Esophagus mucosa (tissue), 1 donor: ENCODE measurements at regions not wholly inside any gene's neighbourhood (a gene's known extent, or its start where the extent isn't known, plus 50 kb on each side); places are given as distances from the start of the nearest gene placed in this dataset.
"Not testable (repeated sequence)": the region's sequence is repeated elsewhere in the genome, so short reads cannot be mapped to it uniquely, and the experiment has no call there.

Experiments
- ATAC-seq: fragments of 200-7000 bp; cut with Tn5 transposase; one replicate; pipeline ENCODE4 v1.9.1; 2020
- donor health status: DM: yes; HTN: yes; CAD: no.

DNA sequence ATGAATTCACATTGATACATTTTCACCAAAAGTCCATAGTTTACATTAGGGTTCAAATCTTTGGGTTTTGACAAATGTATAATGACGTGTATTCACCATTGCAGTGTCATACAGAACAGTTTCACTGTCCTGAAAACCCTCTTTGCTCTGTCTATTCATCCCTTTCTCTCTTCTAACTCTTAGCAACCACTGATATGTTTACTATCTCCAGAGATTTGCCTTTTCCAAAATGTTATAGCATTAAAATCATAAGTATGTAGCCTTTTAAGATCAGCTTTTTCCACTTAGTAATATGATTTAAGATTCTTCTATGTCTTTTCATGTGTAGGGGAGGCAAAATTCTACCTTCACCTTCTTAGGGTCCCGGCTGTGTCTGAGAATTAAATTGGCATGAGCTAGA, 203.8 kb downstream of the TPRG1 start:
- no peak for ATAC-seq

DNA sequence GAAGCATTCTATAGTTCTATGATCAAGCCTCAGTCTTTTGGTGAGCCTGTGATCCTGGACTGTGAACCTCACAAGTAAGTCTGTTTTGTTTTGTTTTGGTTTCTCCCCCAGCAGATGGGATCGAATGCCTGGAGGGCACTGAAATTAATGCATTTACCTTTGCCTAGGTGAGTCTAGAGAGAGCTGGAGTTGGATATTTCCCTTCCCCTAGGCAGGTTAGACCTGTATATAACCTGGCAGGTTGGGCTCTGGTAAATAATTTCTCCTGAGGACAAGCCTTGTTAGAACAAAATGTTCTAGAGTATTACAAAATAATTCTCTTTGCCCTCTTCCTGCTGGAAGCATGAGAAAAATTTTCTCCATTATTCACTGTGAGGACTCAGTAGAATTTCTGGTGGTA, 211.9 kb downstream of the TPRG1 start:
- peak; percentile 82 for ATAC-seq

DNA sequence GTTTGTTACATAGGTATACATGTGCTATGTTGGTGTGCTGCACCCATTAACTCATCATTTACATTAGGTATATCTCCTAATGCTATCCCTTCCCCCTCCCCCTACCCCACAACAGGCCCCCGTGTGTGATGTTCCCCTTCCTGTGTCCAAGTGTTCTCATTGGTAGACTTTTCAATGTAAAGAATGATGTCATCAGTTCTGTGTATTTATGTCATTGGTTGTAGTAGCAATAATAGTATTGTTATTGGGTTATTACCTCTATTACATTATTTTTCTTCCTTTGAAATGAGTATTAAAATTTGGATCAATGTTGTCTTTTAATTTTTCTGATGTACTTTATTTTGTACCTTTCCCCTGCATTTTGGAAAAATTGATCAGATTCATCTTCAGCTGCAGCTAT, 214.1 kb downstream of the TPRG1 start:
- ATAC-seq: not testable (repeated sequence)

DNA sequence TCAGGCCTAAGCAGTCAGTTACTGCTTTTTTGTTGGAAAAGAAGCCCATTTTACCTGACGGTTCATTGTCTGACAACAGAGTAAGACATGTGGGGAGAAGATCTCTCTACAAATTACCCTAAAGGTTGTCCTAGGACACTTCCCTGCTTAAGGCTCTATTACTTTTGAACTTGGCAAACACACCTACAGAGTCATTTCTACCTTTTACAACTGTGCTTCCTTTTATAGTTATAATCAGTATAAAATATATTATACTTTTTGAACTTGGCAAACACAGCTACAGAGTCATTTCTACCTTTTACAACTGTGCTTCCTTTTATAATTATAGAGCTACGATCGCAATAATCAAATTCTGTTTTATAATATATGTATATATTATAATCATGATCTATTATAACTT, 215.0 kb downstream of the TPRG1 start:
- no peak for ATAC-seq

DNA sequence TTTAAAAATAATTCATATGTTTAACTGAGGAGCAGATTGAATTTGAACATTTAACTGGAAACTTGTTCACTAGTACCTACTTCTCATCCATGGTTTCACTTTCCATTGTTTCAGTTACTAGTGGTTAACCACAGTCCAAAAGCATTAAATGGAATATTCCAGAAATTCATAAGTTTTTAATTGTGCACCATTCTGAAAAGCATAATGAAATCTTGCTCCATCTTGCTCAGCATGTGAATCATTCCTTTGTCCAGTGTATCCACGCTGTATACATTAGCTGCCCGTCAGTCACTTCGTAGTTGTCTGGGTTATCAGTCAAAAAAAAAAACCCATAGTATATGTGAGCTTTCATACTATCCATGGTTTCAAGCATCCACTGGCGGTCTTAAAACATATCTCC, 217.6 kb downstream of the TPRG1 start:
- no peak for ATAC-seq

DNA sequence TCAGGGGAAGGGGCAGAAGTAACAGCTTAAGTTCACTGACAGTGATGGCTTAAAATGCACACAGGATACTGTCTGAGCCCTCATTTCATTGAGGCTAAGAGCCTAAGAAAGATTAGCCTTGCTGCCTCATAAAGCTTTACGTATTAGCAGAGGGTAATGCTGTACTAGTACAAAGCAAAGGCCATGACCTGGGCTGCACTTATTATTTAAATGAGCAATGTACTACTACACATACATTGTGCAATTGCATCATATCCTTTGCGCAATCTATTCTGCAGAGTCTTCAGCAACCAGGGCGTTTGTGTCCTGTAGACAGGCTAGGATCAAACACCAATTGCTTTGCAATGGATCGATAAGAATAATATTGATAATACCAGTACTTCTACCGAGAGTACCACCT, 221.8 kb downstream of the TPRG1 start:
- ATAC-seq: peak; percentile 98

DNA sequence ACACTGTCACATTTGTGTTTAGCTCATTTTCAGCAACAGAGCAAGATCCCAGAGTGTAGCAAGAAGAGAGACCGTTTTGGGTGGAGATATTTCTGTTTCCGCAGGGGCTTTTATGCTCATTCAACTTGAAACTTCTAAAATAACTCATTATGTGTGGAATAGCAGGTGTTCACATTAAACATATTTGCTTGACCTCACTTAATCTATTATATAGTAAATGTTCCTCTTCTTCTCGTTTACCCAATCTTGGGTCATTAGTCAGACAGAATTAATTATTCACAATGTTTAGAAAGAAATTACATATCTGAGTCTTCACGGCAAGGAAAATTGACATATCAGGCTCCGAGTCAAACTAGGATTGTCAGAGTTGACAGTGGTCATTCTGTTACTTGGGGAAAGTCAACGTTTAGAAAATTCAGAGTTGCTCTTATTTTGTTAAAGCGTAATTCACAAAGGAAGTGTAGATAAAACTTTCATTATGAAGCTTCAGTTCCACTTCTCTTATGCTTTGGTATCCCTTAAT, 222.9 kb downstream of the TPRG1 start:
- ATAC-seq: no peak

DNA sequence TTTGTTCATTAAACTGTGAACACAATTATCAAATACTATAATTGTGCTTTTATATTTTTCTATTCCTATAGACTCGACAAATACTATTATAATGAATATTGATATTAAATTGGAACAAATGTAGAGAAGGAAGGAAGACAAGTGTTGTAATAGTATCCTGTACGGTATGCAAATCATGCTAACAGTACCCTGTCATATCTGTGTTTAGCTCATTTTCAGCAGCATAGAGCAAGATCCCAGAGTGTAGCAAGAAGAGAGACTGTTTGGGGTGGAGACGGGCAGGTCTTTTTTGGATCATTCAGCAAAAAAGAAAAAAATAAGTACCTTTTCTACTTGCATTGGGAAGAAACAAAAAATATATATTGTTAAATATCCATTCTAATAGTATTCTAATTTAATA, 224.1 kb downstream of the TPRG1 start:
- no peak for ATAC-seq

DNA sequence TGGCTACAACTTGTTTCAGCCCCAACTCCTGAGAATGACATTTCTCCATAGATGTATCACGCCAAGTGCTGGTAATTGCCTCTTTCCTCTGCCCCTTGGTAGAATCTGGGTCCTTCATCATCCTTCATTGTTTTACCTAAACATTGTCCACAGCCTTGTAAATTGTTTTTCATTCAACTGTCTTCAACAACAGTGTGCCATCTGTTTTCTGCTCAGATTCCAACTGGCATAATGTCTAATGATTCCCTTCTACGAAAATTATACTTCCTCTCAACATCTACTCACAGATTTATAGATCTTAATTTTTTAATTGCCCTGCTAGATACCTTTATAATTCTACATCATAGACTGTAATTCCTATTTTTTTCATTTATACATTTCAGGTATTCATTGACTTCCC, 226.9 kb downstream of the TPRG1 start:
- ATAC-seq: no peak

DNA sequence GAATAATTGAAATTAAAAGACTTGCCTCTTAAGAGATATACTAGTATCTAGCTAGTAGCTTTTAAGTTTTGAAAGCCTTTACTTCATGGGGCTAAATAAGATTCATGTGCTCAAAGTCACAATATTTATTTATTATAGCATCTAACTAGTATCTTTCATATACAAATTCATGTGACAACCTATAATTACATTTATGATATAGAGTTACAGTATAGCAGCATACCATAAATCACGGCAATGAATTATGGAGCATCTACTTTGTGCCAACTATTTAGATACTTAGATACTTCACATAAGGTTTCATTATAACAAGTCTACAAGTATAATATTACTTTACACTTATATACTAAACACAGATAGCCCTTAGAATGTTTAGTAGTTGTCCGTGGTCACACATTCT, 229.4 kb downstream of the TPRG1 start:
- ATAC-seq: no peak

DNA sequence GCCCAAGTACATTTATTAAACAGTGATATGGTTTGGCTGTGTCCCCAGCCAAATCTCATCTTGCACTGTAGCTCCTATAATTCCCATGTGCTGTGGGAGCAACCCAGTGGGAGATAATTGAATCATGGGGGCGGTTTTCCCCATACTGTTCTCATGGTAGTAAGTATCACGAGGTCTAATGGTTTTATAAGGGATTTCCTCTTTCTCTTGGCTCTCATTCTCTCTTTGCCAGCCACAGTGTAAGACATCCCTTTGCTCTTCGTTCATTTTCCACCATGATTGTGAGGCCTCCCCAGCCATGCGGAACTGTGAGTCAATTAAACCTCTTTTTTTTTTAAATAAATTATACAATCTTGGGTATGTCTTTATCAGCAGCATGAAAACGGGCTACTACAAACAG, 228.0 kb upstream of the TP63 start:
- ATAC-seq: no peak

DNA sequence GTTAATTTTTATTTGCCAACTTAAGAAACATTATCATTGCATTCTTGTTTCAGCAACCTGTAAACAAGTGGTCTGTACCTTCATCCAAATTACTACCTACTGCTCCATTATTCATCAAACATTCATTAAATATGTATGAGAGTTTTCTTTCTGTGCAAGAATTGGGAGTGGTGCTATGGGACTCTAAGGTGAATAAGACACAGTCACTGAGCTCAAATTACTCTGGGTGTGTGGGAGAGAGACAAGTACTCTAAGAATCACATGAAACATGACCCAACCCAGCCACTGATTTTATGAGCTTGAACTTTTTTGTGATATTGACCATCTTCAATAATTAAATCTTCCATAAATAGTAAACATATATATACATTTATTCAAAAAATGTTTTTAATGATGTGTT, 227.2 kb upstream of the TP63 start:
- ATAC-seq: peak; percentile 46

DNA sequence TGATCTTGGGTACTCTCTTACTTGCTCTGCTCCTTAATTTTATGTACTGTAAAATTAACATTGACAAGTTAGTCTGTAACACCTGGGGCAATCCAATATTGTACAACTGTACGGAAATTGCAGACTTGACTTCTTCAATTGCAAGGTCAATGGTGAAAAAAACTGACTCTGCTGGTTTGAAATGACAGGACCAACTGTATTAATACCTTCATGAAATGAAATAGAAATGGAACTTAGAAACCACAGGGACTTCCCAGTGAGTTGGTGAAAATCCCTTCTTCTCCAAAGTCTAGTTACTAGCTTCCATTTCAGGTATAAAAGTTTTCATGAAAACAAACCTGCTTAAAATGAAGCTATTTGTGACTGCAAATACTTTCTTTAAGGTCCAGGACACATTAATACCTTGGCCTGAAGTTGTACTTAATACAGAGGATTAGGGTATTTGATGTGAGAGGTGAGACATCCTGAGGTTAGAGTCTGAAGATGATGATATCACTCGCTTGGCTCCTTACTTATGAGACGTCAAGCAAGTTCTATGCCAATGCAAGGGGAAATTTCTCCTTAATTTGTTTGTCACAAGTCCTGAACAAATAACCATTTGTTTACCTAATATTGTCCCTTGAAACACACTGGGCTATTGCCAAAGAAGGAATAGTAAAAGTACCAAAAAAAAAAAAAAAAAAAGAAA, 226.2 kb upstream of the TP63 start:
- ATAC-seq: peak; percentile 56

DNA sequence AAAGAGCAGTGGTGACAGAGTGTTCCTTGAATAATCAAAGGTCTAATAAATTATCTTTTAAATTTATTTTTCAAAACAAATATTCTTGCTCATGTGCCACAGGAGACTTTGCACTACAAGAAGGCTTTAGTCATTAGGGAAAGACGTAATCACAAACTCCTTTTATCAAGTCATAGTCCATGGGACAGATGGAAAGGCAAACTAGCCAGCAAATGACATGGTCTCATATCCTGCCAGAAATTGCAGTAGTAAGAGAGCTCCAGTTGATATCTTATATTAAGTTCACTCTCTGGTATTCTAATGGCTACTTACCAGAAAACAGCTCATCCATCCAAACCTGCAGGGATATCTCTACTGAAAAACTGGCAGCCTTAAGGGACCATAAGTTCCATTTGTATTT, 225.0 kb upstream of the TP63 start:
- ATAC-seq: no peak

DNA sequence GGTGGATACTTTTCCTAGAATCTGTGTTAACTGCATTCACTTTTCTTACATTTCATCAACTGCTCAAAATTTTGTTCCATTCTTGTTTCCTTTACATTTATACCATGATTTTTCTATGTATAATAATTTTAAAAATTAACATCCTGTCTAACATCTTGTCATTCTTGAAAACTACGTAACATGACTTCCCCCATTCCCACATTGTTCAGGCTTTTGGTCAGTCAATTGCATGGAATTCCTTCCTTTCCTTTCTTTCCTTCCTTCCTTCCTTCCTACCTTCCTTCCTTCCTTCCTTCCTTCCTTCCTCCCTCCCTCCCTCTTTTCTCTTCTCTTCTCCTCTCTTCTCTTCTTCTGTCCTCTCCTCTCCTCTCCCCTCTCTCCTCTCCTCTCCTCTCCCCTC, 220.7 kb upstream of the TP63 start:
- no peak for ATAC-seq

DNA sequence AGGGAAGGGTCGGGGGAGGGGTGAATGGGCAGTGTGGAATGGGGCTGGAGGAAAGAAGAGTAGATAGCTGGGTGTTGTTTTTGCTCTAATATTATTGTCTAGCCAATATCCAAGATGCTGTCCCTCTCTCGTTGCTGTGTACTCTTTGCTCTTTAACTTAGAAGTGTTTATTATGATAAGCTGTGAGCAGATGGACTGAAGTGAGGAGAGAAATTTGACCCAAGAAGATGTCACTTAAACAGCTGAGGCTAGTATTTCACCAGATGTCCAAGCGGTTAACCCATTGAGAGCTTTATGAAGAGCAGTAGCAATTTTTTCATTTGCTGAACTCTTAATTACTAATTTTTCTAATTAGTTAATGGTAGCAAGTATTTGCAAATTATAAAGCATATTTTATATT, 212.2 kb upstream of the TP63 start:
- ATAC-seq: no peak

DNA sequence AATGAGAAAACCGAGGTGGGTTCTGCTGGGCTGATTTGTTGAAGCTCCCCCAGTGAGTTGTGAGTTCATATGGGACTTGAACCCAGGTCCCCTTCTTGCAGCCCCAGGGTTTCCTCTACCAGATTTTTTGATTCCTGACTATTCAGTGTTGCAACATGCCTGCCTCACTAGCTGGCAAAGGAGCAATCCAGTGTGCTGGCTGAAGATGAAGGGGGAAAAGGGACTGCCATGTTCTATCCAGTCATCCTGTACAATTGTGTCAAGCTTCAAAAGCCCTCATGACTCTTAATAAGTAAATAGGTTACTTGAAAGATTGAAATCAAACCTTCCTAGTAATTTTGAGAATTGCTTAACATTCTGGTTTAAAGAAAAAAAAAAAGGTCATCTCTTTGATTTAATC, 211.5 kb upstream of the TP63 start:
- ATAC-seq: no peak

DNA sequence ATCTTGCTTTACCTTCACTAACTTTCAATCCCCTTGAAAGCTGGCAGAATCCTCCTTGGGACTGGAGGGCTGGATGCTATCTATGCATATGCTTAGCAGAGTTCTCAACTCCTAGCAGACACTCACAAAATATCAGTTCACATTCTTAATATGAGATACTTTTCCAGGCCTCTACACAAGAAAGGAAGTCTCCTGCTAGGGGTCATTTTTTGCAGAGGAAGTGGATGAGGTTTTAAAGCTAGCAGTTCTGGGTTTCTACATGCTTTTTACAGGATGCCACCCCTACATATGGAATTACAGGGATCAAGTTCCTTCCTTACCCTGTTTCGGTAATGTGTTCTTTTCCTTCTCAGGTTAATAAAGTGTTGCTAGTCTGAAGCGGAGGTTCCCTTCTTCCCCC, 206.3 kb upstream of the TP63 start:
- ATAC-seq: no peak

DNA sequence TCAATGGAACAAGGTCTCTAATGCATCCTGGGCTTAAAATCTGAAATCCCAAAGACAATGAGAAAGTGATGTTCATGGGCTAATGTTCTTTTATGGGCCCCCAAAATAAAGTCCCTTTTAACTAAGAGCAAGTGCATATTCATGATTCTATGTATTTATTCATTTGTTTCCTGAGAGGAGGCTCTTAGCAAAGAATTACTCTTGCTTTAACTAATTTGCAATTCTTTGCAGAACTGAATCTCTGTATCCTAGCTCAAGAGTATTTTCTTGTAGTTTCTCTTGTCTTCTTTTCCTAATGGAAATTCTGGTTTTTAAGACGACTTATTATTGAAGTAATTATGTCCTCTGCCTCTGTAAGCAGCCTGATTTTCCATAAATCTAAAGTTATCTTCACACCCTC, 202.2 kb upstream of the TP63 start:
- ATAC-seq: no peak

DNA sequence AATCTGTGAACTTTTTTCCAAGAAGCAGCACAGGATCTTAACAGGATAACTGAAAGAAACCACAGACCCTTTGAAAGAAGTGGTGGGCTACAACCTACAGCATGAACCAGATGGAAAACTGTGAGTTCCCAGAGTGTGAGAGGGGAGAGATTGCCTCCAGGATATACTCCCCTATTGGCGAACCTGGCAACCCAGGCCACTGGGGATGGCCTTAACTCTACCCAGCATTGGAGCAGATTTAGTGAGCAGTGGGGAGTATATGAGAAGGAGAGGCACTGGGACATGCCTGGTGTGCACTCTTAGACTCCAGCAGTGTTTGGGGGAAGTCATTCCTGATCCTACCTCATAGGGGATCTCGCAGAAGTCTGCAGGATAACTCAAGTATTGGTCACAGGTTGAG, 201.0 kb upstream of the TP63 start:
- ATAC-seq: no peak

DNA sequence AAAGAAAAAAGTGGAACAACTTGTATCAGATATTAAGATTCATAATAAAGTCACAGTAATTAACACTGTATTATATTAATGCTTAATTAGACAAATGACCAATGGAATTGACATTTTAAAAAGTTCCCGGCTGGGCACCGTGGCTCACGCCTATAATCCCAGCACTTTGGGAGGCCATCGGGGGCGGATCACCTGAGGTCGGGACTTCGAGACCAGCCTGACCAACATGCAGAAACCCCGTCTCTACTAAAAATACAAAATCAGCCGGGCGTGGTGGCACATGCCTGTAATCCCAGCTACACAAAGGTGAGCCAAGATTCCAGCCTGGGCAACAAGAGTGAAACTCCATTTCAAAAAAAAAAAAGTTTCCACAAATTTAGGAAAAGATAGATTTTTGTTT, 188.9 kb upstream of the TP63 start:
- ATAC-seq: not testable (repeated sequence)

DNA sequence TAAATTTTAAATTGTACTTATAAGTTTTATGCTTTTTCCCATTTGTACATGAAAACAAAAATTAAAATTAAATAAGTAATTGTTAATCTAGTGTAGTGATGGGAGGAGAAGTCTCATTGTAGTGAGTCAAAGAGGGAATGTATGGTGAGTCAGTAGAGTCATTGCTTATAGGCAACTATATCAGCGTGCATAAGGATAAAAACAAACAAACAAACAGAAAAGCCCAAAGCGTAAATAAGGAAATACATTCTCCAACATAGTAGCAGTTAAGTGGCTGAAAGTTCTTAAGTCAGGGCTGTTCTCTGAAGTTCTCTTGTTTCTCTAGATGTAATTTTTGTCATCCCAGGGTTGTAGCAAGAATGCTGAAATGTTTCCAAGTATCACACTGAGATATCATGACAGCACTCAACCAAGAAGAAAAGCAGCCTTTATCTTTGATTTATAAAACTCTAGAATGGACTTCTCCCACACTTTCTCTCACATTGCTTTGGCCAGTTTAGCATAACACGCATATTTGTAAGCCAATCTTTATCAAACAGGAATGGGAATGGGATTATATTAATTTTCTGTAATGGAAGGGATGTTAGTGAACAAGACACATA, 184.1 kb upstream of the TP63 start:
- ATAC-seq: no peak

DNA sequence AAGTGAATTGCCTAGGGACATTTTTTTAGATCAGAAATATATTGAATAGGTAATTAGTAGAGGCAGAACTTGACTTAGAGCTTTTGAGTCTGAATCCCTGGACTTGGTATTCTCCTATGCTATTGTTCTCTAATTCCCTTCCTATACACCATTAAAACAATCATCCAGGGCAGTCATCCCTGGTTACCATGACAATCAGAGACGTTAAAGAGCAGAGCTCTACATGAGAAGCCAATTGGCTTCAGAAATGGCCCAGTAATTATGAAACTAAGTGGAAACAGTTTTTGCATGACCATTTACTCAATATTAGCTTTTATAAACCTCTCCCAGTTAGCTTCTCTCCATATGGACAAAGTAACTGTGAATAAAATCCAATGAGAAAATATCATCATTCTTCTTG, 182.1 kb upstream of the TP63 start:
- ATAC-seq: no peak

DNA sequence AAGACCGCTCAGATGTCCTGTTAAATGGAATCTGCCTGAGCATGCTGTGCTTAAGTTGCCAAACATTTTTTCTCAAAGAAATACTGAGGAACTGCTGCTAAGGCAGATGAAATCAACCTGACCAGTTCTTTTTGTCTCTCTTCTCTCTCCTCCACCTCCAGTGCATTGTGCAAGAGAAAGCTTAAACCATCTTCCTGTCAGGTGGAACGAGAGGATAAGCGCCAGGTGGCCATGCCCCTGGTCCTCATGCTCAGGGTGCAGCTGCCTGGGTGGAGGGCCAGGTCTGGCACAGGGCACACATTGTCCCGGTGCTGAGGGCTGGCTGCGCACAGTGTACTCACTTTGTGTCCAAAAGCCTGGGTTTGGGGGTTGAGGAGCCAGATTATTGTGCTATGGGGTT, 176.2 kb upstream of the TP63 start:
- peak; percentile 65 for ATAC-seq
